Lower leg skin (tissue), 3 donors: ENCODE measurements at regions not wholly inside any gene's neighbourhood (a gene's known extent, or its start where the extent isn't known, plus 50 kb on each side); places are given as distances from the start of the nearest gene placed in this dataset.

Source experiments
- CTCF ChIP-seq, 3 donors: fragments of 450-650 bp; IDR thresholded peaks; one replicate each; pipeline ENCODE4 v1.5.1; 2016; ENCODE audit warnings: antibody characterized with exemption in 3 of 3, mild to moderate bottlenecking in 3 of 3, moderate library complexity in 2 of 3
- POLR2A ChIP-seq, 2 donors: fragments of 450-650 bp; IDR thresholded peaks; one replicate each; pipeline ENCODE4 v1.6.1; 2016 to 2017; ENCODE audit warnings: antibody characterized with exemption in 2 of 2, mild to moderate bottlenecking in 1 of 2, moderate library complexity in 1 of 2

GRCh38 chr4:65973186-65973585 lies 302.9 kb upstream of the EPHA5 start:
- TF ChIP-seq POLR2A (IDR thresholded peaks at IDR 0.05) (no peak), CTCF (IDR thresholded peaks at IDR 0.05) (no peak)
